ENCODE measurements at regions not wholly inside any gene's neighbourhood (a gene's known extent, or its start where the extent isn't known, plus 50 kb on each side); places are given as distances from the start of the nearest gene placed in this dataset.

GRCh38 chr12:83473408-83474095, 786.8 kb downstream of the TMTC2 start:
- TF ChIP-seq HNF4A (conservative IDR thresholded peaks at IDR 0.05) (peak in 1 of 2 donors; percentile 16), FOXA1 (IDR thresholded peaks at IDR 0.05) (no peak), GABPA (IDR thresholded peaks at IDR 0.05 in 1 of 2, conservative IDR thresholded peaks at IDR 0.05 in 1 of 2) (no peak), YY1 (IDR thresholded peaks at IDR 0.05) (peak; percentile 20), CTCF (IDR thresholded peaks at IDR 0.05; ENCODE audit: low read depth, low read length, missing input control) (no peak), HNF4G (IDR thresholded peaks at IDR 0.05) (no peak), SP1 (IDR thresholded peaks at IDR 0.05) (peak; percentile 48), MAX (IDR thresholded peaks at IDR 0.05) (no peak), RXRA (IDR thresholded peaks at IDR 0.05) (no peak), RAD21 (IDR thresholded peaks at IDR 0.05) (peak; percentile 5 to 10), JUND (IDR thresholded peaks at IDR 0.05) (no peak)
- TF ChIP-seq, protein P1, sequence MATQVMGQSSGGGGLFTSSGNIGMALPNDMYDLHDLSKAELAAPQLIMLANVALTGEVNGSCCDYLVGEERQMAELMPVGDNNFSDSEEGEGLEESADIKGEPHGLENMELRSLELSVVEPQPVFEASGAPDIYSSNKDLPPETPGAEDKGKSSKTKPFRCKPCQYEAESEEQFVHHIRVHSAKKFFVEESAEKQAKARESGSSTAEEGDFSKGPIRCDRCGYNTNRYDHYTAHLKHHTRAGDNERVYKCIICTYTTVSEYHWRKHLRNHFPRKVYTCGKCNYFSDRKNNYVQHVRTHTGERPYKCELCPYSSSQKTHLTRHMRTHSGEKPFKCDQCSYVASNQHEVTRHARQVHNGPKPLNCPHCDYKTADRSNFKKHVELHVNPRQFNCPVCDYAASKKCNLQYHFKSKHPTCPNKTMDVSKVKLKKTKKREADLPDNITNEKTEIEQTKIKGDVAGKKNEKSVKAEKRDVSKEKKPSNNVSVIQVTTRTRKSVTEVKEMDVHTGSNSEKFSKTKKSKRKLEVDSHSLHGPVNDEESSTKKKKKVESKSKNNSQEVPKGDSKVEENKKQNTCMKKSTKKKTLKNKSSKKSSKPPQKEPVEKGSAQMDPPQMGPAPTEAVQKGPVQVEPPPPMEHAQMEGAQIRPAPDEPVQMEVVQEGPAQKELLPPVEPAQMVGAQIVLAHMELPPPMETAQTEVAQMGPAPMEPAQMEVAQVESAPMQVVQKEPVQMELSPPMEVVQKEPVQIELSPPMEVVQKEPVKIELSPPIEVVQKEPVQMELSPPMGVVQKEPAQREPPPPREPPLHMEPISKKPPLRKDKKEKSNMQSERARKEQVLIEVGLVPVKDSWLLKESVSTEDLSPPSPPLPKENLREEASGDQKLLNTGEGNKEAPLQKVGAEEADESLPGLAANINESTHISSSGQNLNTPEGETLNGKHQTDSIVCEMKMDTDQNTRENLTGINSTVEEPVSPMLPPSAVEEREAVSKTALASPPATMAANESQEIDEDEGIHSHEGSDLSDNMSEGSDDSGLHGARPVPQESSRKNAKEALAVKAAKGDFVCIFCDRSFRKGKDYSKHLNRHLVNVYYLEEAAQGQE (IDR thresholded peaks at IDR 0.05) = no peak
- no peaks in the 10 kb centered on the region for H3K36me3 ChIP-seq (ENCODE audit: control insufficient read depth in 4 of 4, insufficient read depth in 3 of 4, low read depth in 1 of 4, low read length in 3 of 4)
- no peak overlapping the region for H3K9ac ChIP-seq (ENCODE audit: low read depth in 1 of 2, low read length in 2 of 2)
- no peaks in the 10 kb centered on the region for H3K9me3 ChIP-seq (ENCODE audit: control insufficient read depth in 4 of 4, low read length in 3 of 4)
- 26% methylated on average over 3 of the region's 3 CpGs for WGBS
- peaks cover 3 to 34% (median 29%) of the 10 kb centered on the region in 4 donors for H3K4me1 ChIP-seq (ENCODE audit: control insufficient read depth in 4 of 4, insufficient read depth in 4 of 4, low read length in 3 of 4)
- no peak for DNase-seq (ENCODE audit: low spot score)
- H3K27me3 ChIP-seq (ENCODE audit: control insufficient read depth in 4 of 4, insufficient read depth in 4 of 4, low read length in 3 of 4) = no peaks in the 10 kb centered on the region
- peak overlapping the region in 1 of 3 donors; percentile 22 for H3K4me3 ChIP-seq (ENCODE audit: low read depth in 1 of 3, low read length in 3 of 3)
- no peak overlapping the region for H3K27ac ChIP-seq (ENCODE audit: low read depth in 1 of 2, low read length in 2 of 2)

DNA sequence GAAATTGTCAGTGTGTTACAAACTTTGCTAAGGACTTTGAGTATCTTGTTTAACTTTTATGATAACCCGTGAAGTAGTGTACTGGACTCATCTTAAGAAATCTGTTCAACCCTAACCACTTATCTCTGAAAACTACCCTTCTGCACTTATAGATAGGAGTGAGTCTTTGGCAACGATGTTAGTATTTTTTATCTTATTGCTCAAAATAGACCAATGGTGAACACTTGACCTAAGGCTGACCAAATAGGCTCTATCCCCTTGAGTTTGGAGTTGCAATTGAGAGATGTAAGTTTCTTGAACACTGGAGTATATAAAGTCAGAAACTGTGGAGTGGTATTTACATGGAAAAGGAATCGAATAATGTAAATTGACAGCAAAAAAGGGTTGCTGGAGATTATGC, 786.1 kb downstream of the TMTC2 start:
- no peak for DNase-seq (ENCODE audit: low spot score)
- H3K9ac ChIP-seq (ENCODE audit: low read depth in 1 of 2, low read length in 2 of 2) = no peak overlapping the region
- H3K27ac ChIP-seq (ENCODE audit: low read depth in 1 of 2, low read length in 2 of 2) = no peak overlapping the region
- WGBS = 85% methylated on average over 3 of the region's 3 CpGs
- TF ChIP-seq RAD21 (IDR thresholded peaks at IDR 0.05) (no peak), HNF4A (conservative IDR thresholded peaks at IDR 0.05) (no peak), JUND (IDR thresholded peaks at IDR 0.05) (no peak), HNF4G (IDR thresholded peaks at IDR 0.05) (no peak), SP1 (IDR thresholded peaks at IDR 0.05) (no peak), FOXA2 (IDR thresholded peaks at IDR 0.05) (no peak), YY1 (IDR thresholded peaks at IDR 0.05) (no peak), FOXA1 (IDR thresholded peaks at IDR 0.05) (no peak), GABPA (IDR thresholded peaks at IDR 0.05 in 1 of 2, conservative IDR thresholded peaks at IDR 0.05 in 1 of 2) (no peak), EGR1 (IDR thresholded peaks at IDR 0.05; ENCODE audit: low read depth in 2 of 2) (no peak)
- TF ChIP-seq, protein P1 (IDR thresholded peaks at IDR 0.05) = no peak
- peaks cover 3 to 32% (median 27%) of the 10 kb centered on the region in 4 donors for H3K4me1 ChIP-seq (ENCODE audit: control insufficient read depth in 4 of 4, insufficient read depth in 4 of 4, low read length in 3 of 4)
- H3K9me3 ChIP-seq (ENCODE audit: control insufficient read depth in 4 of 4, low read length in 3 of 4) = no peaks in the 10 kb centered on the region
- H3K27me3 ChIP-seq (ENCODE audit: control insufficient read depth in 4 of 4, insufficient read depth in 4 of 4, low read length in 3 of 4) = no peaks in the 10 kb centered on the region
- no peaks in the 10 kb centered on the region for H3K36me3 ChIP-seq (ENCODE audit: control insufficient read depth in 4 of 4, insufficient read depth in 3 of 4, low read depth in 1 of 4, low read length in 3 of 4)
- H3K4me3 ChIP-seq (ENCODE audit: low read depth in 1 of 3, low read length in 3 of 3) = no peak overlapping the region
